Activated CD4-positive, alpha-beta memory T cell treated with anti-CD3 and anti-CD28 coated beads for 36 hours (primary cell): ENCODE measurements at regions not wholly inside any gene's neighbourhood (a gene's known extent, or its start where the extent isn't known, plus 50 kb on each side); places are given as distances from the start of the nearest gene placed in this dataset.
"Not testable (repeated sequence)": the region's sequence is repeated elsewhere in the genome, so short reads cannot be mapped to it uniquely, and the experiment has no call there.

Experiments
- CTCF ChIA-PET: fragments of 350-600 bp; sonication (Branson Sonifier 250); formaldehyde crosslinking; loops from one replicate; lab custom pipeline; 2021; ENCODE audit warnings: antibody characterized with exemption, inconsistent platforms; lab: Charles Lee
- POLR2A ChIA-PET: fragments of 350-600 bp; sonication (Branson Sonifier 250); formaldehyde crosslinking; loops from one replicate; lab custom pipeline; 2021; ENCODE audit warnings: antibody characterized with exemption; lab: Charles Lee
- DNase-seq: peaks from one replicate; pipeline ENCODE4 v3.0.0-alpha.2; 2020
- H3K27ac Mint-ChIP-seq: one replicate; pipeline ENCODE4 v1.8.0; 2021; ENCODE audit warnings: mixed read lengths
- H3K27me3 Mint-ChIP-seq: one replicate; pipeline ENCODE4 v1.8.0; 2021; ENCODE audit warnings: mixed read lengths
- H3K36me3 Mint-ChIP-seq: one replicate; pipeline ENCODE4 v1.8.0; 2021; ENCODE audit warnings: mixed read lengths
- H3K4me1 Mint-ChIP-seq: one replicate; pipeline ENCODE4 v1.8.0; 2021; ENCODE audit warnings: low read depth, mixed read lengths
- H3K4me3 Mint-ChIP-seq: one replicate; pipeline ENCODE4 v1.8.0; 2021; ENCODE audit warnings: mild to moderate bottlenecking, mixed read lengths
- H3K9me3 Mint-ChIP-seq: one replicate; pipeline ENCODE4 v1.8.0; 2021; ENCODE audit warnings: mixed read lengths
- intact Hi-C: fragments of 100-400 bp; cut with micrococcal nuclease; formaldehyde crosslinking; loops from one replicate; pipeline ENCODE4 v1.15.1; 2023

- peaks cover 31% of the 10 kb centered on the region for H3K9me3 Mint-ChIP-seq
- intact Hi-C loops = no loop called here
- POLR2A ChIA-PET = no interaction called here
- no peak for DNase-seq
- H3K4me1 Mint-ChIP-seq = no peaks in the 10 kb centered on the region
- H3K36me3 Mint-ChIP-seq = no peaks in the 10 kb centered on the region
- no peak overlapping the region for H3K27ac Mint-ChIP-seq
- H3K27me3 Mint-ChIP-seq = no peaks in the 10 kb centered on the region
- CTCF ChIA-PET = no interaction called here
- no peak overlapping the region for H3K4me3 Mint-ChIP-seq
These were observed 1362.0 kb downstream of the CDH8 start for GRCh38 chr16:60674241-60674640.

DNA sequence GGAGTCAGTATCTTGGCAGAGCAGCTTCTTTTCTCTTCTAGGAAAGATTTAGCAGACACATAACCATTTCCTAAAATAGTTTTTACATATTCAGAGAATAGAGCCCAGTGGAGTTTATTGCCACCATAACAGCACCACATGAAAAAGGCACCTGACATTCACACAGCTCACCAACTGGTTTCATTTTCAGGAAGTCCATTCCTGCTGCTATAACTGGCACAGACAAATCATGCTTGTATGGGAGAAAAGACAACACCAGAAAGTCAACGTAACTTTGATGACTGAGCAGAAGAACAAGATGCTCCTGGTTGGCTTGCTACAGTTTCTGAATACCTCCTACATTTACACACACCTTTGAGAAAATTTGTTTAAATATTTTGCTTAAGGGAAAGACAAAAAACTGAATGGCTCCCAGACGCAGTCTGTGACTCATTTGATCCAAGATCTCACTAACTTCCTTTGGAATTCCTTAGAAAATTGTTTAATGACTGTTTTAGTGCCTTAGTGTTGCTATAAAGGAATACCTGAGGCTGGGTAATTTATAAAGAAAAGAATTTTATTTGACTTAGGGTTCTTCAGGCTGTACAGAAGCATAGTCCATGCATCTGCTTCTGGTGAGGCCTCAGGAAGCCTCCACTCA, 1380.6 kb downstream of the CDH8 start:
- Mint-ChIP-seq H3K4me3 (no peak overlapping the region), H3K36me3 (no peaks in the 10 kb centered on the region), H3K27ac (no peak overlapping the region), H3K4me1 (no peaks in the 10 kb centered on the region), H3K27me3 (no peaks in the 10 kb centered on the region), H3K9me3 (peaks cover 16% of the 10 kb centered on the region)
- DNase-seq = no peak
- ChIA-PET CTCF (no interaction called here), POLR2A (no interaction called here)
- intact Hi-C loops = no loop called here

- Mint-ChIP-seq H3K9me3 (peaks cover 11% of the 10 kb centered on the region), H3K36me3 (no peaks in the 10 kb centered on the region), H3K4me1 (no peaks in the 10 kb centered on the region), H3K27ac (no peak overlapping the region), H3K4me3 (no peak overlapping the region), H3K27me3 (no peaks in the 10 kb centered on the region)
- CTCF ChIA-PET = no interaction called here
- intact Hi-C loops = no loop called here
- POLR2A ChIA-PET = no interaction called here
- no peak for DNase-seq
These were observed 1384.9 kb downstream of the CDH8 start for GRCh38 chr16:60651346-60651745.

DNA sequence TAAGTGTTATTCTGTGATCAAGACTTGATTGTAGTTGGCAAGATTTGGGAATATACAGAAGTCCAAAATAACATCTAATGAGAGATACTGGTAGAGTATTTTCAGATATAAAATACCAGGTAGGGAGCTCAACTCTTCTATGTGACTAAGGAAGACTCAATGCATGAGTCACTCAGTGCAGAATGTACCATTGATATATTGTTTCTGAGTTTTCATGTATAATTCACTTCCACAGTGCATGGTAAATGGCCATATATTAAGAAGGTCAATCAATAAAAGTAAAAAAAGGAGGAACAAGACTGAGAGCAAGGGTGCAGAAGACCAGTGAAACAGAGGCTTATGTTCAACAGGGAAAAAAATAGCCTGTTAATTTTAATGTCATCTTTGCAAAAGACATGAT, 1387.9 kb downstream of the CDH8 start:
- no peak for DNase-seq
- POLR2A ChIA-PET = no interaction called here
- CTCF ChIA-PET = no interaction called here
- Mint-ChIP-seq H3K36me3 (no peaks in the 10 kb centered on the region), H3K27me3 (no peaks in the 10 kb centered on the region), H3K4me3 (no peak overlapping the region), H3K4me1 (no peaks in the 10 kb centered on the region), H3K9me3 (peaks cover 22% of the 10 kb centered on the region), H3K27ac (no peak overlapping the region)
- intact Hi-C loops = no loop called here

- H3K36me3 Mint-ChIP-seq, H3K27me3 Mint-ChIP-seq, POLR2A ChIA-PET, H3K27ac Mint-ChIP-seq, CTCF ChIA-PET, H3K4me1 Mint-ChIP-seq, H3K4me3 Mint-ChIP-seq, intact Hi-C loops, DNase-seq: not testable (repeated sequence)
- peaks cover 28% of the 10 kb centered on the region for H3K9me3 Mint-ChIP-seq
These were observed 1388.8 kb downstream of the CDH8 start for GRCh38 chr16:60647388-60647787.

GRCh38 chr16:60646631-60647030, 1389.6 kb downstream of the CDH8 start:
- no peaks in the 10 kb centered on the region for H3K36me3 Mint-ChIP-seq
- intact Hi-C loops = no loop called here
- no peak for DNase-seq
- ChIA-PET POLR2A (no interaction called here), CTCF (no interaction called here)
- no peaks in the 10 kb centered on the region for H3K27me3 Mint-ChIP-seq
- H3K4me3 Mint-ChIP-seq = no peak overlapping the region
- no peaks in the 10 kb centered on the region for H3K4me1 Mint-ChIP-seq
- H3K27ac Mint-ChIP-seq = no peak overlapping the region
- peaks cover 34% of the 10 kb centered on the region for H3K9me3 Mint-ChIP-seq

DNA sequence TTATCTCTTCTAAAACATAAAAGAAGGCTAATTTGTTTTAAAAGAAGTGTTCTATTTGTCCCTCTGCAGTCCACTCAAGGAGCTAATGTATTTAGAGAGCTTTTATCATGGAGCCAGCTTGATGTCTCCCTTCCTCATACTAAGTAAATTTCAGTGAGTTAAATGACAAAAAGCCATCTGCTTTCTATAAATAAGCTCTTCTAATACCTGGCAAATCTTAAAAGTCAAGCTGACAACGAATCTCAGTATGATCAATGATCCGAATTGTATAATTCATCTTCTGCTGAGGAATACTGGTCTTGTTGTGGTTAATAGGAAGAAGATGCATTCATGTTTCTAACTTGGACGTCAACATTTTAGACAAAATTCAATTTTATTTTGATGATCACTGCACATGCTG, 1390.7 kb downstream of the CDH8 start:
- Mint-ChIP-seq H3K4me1 (no peaks in the 10 kb centered on the region), H3K36me3 (no peaks in the 10 kb centered on the region), H3K27me3 (no peaks in the 10 kb centered on the region), H3K4me3 (no peak overlapping the region), H3K9me3 (peaks cover 37% of the 10 kb centered on the region), H3K27ac (no peak overlapping the region)
- DNase-seq = no peak
- POLR2A ChIA-PET = no interaction called here
- CTCF ChIA-PET = no interaction called here
- intact Hi-C loops = no loop called here

GRCh38 chr16:60642956-60643355, 1393.3 kb downstream of the CDH8 start:
- Mint-ChIP-seq H3K27me3 (no peaks in the 10 kb centered on the region), H3K27ac (no peak overlapping the region), H3K4me3 (no peak overlapping the region), H3K4me1 (no peaks in the 10 kb centered on the region), H3K9me3 (peaks cover 37% of the 10 kb centered on the region), H3K36me3 (no peaks in the 10 kb centered on the region)
- intact Hi-C loops = no loop called here
- CTCF ChIA-PET = no interaction called here
- DNase-seq = no peak
- POLR2A ChIA-PET = no interaction called here

DNA sequence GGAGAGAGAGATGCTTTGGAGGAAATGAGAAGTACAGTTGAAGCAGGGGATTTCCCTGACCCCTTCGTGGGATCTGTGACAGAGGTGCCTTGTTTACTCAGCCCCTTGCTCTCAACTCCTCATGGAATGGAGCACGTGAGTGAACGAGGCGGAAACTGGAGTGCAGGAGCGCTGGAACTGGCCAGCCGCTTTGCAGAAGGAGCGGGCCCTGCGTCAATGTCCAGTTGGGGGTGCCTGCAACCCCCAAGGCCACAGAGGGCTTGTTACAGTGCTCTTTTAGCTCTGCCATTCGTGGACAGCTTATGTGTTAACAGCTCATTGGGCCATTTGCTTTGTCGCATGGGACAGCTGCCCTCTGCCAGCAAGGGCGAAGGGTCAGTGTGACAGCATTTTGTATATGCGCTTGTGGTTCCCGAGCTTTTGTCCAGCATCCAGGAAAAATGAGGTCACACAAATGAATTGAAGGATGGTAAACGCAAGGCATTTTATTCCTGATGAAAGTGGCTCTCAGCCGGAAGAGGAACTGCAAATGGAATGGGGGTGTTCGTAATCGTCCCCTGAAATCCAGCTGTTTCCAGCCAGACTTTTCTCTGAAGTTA, 1395.1 kb downstream of the CDH8 start:
- no peaks in the 10 kb centered on the region for H3K27me3 Mint-ChIP-seq
- POLR2A ChIA-PET = no interaction called here
- intact Hi-C loops = no loop called here

DNA sequence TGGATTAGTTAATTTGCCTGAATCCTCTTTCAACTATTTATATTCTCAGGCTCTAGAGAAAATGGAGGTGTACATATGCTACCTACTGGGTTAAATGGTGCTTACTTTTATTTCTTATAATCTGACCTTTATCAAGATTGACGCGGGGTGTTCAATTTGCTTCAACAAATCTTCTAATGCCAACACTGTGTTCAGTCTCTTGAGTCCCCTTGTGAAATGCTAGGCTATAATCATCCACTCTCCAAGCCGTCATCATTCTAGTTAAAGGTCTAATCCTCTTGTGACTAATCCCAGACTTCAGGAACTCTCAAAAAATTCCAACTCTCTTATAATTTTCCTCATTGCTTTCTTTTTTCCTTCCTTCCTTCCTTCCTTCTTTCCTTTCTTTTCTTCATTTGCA, 1396.2 kb downstream of the CDH8 start:
- Mint-ChIP-seq H3K27ac (no peak overlapping the region), H3K4me3 (no peak overlapping the region), H3K4me1 (no peaks in the 10 kb centered on the region), H3K27me3 (no peaks in the 10 kb centered on the region), H3K36me3 (no peaks in the 10 kb centered on the region), H3K9me3 (peaks cover 36% of the 10 kb centered on the region)
- no peak for DNase-seq
- POLR2A ChIA-PET = no interaction called here
- intact Hi-C loops = no loop called here
- CTCF ChIA-PET = no interaction called here

More for the DNA sequence above, 1395.1 kb downstream of the CDH8 start:
- DNase-seq = no peak
- CTCF ChIA-PET = no interaction called here
- H3K27ac Mint-ChIP-seq = no peak overlapping the region
- H3K4me3 Mint-ChIP-seq = no peak overlapping the region
- H3K36me3 Mint-ChIP-seq = no peaks in the 10 kb centered on the region
- H3K4me1 Mint-ChIP-seq = no peaks in the 10 kb centered on the region
- H3K9me3 Mint-ChIP-seq = peaks cover 35% of the 10 kb centered on the region

GRCh38 chr16:60636636-60637035, 1399.6 kb downstream of the CDH8 start:
- H3K27me3 Mint-ChIP-seq, H3K27ac Mint-ChIP-seq, intact Hi-C loops, CTCF ChIA-PET, H3K36me3 Mint-ChIP-seq, H3K4me1 Mint-ChIP-seq, H3K4me3 Mint-ChIP-seq, DNase-seq, POLR2A ChIA-PET: not testable (repeated sequence)
- H3K9me3 Mint-ChIP-seq = peaks cover 31% of the 10 kb centered on the region

DNA sequence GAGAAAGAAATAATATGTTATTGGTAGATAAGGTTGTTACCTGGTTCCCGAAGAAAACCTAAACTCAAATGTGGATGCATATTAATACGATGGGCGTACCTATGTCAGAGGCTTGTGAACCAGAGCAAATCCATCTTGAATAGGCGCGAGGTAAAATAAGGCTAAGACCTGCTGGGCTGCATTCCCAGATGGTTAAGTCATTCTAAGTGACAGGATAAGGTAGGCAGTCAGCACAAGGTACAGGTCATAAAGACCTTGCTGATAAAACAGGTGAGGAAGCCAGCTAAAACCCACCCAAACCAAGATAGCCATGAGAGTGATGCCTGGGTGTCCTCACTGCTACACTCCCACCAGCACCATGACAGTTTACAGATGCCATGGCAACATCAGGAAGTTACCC, 1400.1 kb downstream of the CDH8 start:
- intact Hi-C loops = no loop called here
- no peaks in the 10 kb centered on the region for H3K36me3 Mint-ChIP-seq
- no peak overlapping the region for H3K27ac Mint-ChIP-seq
- ChIA-PET POLR2A (no interaction called here), CTCF (no interaction called here)
- H3K4me1 Mint-ChIP-seq = no peaks in the 10 kb centered on the region
- H3K4me3 Mint-ChIP-seq = no peak overlapping the region
- peaks cover 31% of the 10 kb centered on the region for H3K9me3 Mint-ChIP-seq
- H3K27me3 Mint-ChIP-seq = no peaks in the 10 kb centered on the region
- DNase-seq = no peak

- ChIA-PET CTCF (no interaction called here), POLR2A (no interaction called here)
- H3K4me3 Mint-ChIP-seq = no peak overlapping the region
- H3K27ac Mint-ChIP-seq = no peak overlapping the region
- no peaks in the 10 kb centered on the region for H3K27me3 Mint-ChIP-seq
- DNase-seq = no peak
- no peaks in the 10 kb centered on the region for H3K4me1 Mint-ChIP-seq
- peaks cover 31% of the 10 kb centered on the region for H3K9me3 Mint-ChIP-seq
- intact Hi-C loops = no loop called here
- H3K36me3 Mint-ChIP-seq = no peaks in the 10 kb centered on the region
These were observed 1400.7 kb downstream of the CDH8 start for GRCh38 chr16:60635548-60635947.
